RWPE2 (cell line): ENCODE measurements at regions not wholly inside any gene's neighbourhood (a gene's known extent, or its start where the extent isn't known, plus 50 kb on each side); places are given as distances from the start of the nearest gene placed in this dataset.

Experiments
- ATAC-seq: fragments of 200-7000 bp; cut with Tn5 transposase; 3 replicates; pipeline ENCODE4 v1.9.1; 2021; ENCODE audit warnings: low read depth
- DNase-seq: peaks from one replicate; pipeline ENCODE4 v3.0.0-alpha.2; 2020; ENCODE audit warnings: low spot score
- H3K27ac ChIP-seq: fragments of 450-650 bp; 2 replicates; pipeline ENCODE4 v1.5.1; 2017; ENCODE audit warnings: mild to moderate bottlenecking; ENCODE audit not compliant: poor library complexity, severe bottlenecking
- H3K27me3 ChIP-seq: fragments of 250-450 bp; sonication (Bioruptor Pico); 2 replicates; pipeline ENCODE4 v1.5.1; 2021; ENCODE audit warnings: mild to moderate bottlenecking, moderate library complexity; ENCODE audit not compliant: insufficient read depth, poor library complexity, severe bottlenecking
- H3K36me3 ChIP-seq: fragments of 250-450 bp; sonication (Bioruptor Pico); 2 replicates; pipeline ENCODE4 v1.5.1; 2020; ENCODE audit warnings: low read depth, mild to moderate bottlenecking, moderate library complexity
- H3K4me1 ChIP-seq: fragments of 250-450 bp; sonication (Bioruptor Pico); 2 replicates; pipeline ENCODE4 v1.5.1; 2021; ENCODE audit warnings: mild to moderate bottlenecking, moderate library complexity; ENCODE audit not compliant: insufficient read depth, poor library complexity, severe bottlenecking
- H3K4me3 ChIP-seq: fragments of 250-450 bp; sonication (Bioruptor Pico); 2 replicates; pipeline ENCODE4 v1.5.1; 2021; ENCODE audit warnings: mild to moderate bottlenecking, moderate library complexity; ENCODE audit not compliant: severe bottlenecking
- H3K9me3 ChIP-seq: fragments of 250-450 bp; sonication (Bioruptor Pico); 2 replicates; pipeline ENCODE4 v1.5.1; 2021; ENCODE audit warnings: mild to moderate bottlenecking, moderate library complexity; ENCODE audit not compliant: severe bottlenecking
- CTCF ChIP-seq: fragments of 450-650 bp; IDR thresholded peaks from one replicate; pipeline ENCODE4 v1.5.1; 2017; ENCODE audit warnings: mild to moderate bottlenecking, moderate library complexity; ENCODE audit not compliant: poor library complexity, severe bottlenecking

DNA sequence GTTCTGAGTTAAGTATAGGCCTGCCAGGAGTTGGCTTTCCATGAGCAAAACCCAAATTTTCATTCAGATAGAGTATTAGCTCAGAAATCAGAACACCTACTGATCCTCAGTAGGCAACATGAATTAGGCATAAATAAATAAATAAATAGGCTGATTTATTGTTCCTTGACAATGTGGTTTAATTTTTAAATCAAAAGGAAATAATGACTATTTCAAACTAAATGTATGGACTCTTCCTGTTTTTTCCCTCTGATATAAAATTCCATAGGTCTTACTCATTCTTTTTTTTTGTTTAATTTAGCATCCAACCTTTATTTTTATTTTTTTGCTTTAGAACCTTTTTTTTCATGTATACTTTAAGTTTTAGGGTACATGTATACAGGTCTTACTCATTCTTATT lies 140.2 kb upstream of the ITGA6 start:
- Histone ChIP-seq H3K4me1 (peaks cover 20% of the 10 kb centered on the region), H3K9me3 (no peaks in the 10 kb centered on the region), H3K4me3 (no peak overlapping the region), H3K27me3 (no peaks in the 10 kb centered on the region), H3K27ac (no peak overlapping the region), H3K36me3 (no peaks in the 10 kb centered on the region)
- ATAC-seq (no peak), DNase-seq (no peak)
- TF ChIP-seq CTCF: no peak

- H3K9me3 ChIP-seq: no peaks in the 10 kb centered on the region
- no peak for ATAC-seq
- no peak overlapping the region for H3K27ac ChIP-seq
- no peak for DNase-seq
- H3K4me1 ChIP-seq: peaks cover 14% of the 10 kb centered on the region
- no peak overlapping the region for H3K4me3 ChIP-seq
- no peaks in the 10 kb centered on the region for H3K36me3 ChIP-seq
- no peaks in the 10 kb centered on the region for H3K27me3 ChIP-seq
- no peak for TF ChIP-seq CTCF
Observed at GRCh38 chr2:172287605-172288315, 139.6 kb upstream of the ITGA6 start.

- DNase-seq (peak; percentile 76), ATAC-seq (peak; percentile 79)
- Histone ChIP-seq H3K4me1 (peaks cover 8% of the 10 kb centered on the region), H3K36me3 (no peaks in the 10 kb centered on the region), H3K4me3 (no peak overlapping the region), H3K27me3 (no peaks in the 10 kb centered on the region), H3K27ac (no peak overlapping the region), H3K9me3 (no peaks in the 10 kb centered on the region)
- no peak for TF ChIP-seq CTCF
Observed at GRCh38 chr2:172288603-172289002, 138.8 kb upstream of the ITGA6 start.

GRCh38 chr2:172293952-172294351 lies 133.4 kb upstream of the ITGA6 start:
- TF ChIP-seq CTCF: no peak
- ATAC-seq (peak; percentile 58; the same call in 2 of the 3 replicates), DNase-seq (no peak)
- Histone ChIP-seq H3K36me3 (no peaks in the 10 kb centered on the region), H3K27me3 (no peaks in the 10 kb centered on the region), H3K27ac (no peak overlapping the region), H3K4me1 (peaks cover 16% of the 10 kb centered on the region), H3K9me3 (no peaks in the 10 kb centered on the region), H3K4me3 (no peak overlapping the region)

DNA sequence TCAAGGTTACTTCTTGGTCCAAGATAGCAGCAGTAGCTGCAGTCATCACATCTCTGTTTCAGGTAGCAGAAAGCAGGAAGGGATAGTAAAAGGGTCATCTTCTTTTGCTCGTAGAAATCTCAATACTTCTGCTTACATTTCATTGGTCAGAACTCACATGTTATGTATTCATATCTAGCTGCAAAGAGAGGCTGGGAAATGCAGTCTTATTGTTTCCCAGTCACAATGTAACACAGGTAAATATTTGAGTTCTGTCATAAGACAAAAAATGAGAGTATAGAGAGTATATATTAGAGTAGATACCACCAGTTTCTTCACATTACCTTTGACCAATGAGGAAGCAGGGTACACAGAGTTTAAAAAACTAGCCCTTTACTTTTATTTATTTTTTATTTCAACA lies 132.4 kb upstream of the ITGA6 start:
- Histone ChIP-seq H3K27me3 (no peaks in the 10 kb centered on the region), H3K27ac (no peak overlapping the region), H3K36me3 (no peaks in the 10 kb centered on the region), H3K9me3 (no peaks in the 10 kb centered on the region), H3K4me3 (no peak overlapping the region), H3K4me1 (peaks cover 25% of the 10 kb centered on the region)
- TF ChIP-seq CTCF: no peak
- DNase-seq (no peak), ATAC-seq (no peak)
